Neural cell (in vitro differentiated cells): ENCODE measurements at regions not wholly inside any gene's neighbourhood (a gene's known extent, or its start where the extent isn't known, plus 50 kb on each side); places are given as distances from the start of the nearest gene placed in this dataset.

Experiments
- H2AFZ ChIP-seq: fragments of 200-600, 300-800 bp; sonication (generic), shearing (Covaris generic); 2 replicates; pipeline ENCODE4 v1.6.0; 2014; ENCODE audit warnings: low read depth, mild to moderate bottlenecking, antibody characterized with exemption, low read length, moderate library complexity
- H3F3A ChIP-seq: fragments of 200-600 bp; shearing (Covaris generic); 2 replicates; pipeline ENCODE4 v1.6.1; 2016; ENCODE audit warnings: mild to moderate bottlenecking, moderate library complexity, mixed read lengths, antibody characterized with exemption, low read length; ENCODE audit not compliant: insufficient read depth, poor library complexity, severe bottlenecking
- H3K27ac ChIP-seq: fragments of 200-600, 300-800 bp; sonication (generic), shearing (Covaris generic); 2 replicates; pipeline ENCODE4 v1.5.1; 2014; ENCODE audit warnings: mild to moderate bottlenecking, low read length, moderate library complexity
- H3K27me3 ChIP-seq: fragments of 300-800, 200-600 bp; sonication (generic), shearing (Covaris generic); 2 replicates; pipeline ENCODE4 v1.6.0; 2014; ENCODE audit warnings: mild to moderate bottlenecking, low read depth, low read length, moderate library complexity; ENCODE audit not compliant: insufficient read depth
- H3K36me3 ChIP-seq: fragments of 300-800, 200-600 bp; sonication (generic), shearing (Covaris generic); 2 replicates; pipeline ENCODE4 v1.5.1; 2014; ENCODE audit warnings: mild to moderate bottlenecking, antibody characterized with exemption, low read length, moderate library complexity; ENCODE audit not compliant: insufficient read depth
- H3K4me2 ChIP-seq: fragments of 300-800, 200-600 bp; sonication (generic), shearing (Covaris generic); 2 replicates; pipeline ENCODE4 v1.6.0; 2014; ENCODE audit warnings: mild to moderate bottlenecking, low read length
- H3K4me3 ChIP-seq: fragments of 300-800, 200-600 bp; sonication (generic), shearing (Covaris generic); 2 replicates; pipeline ENCODE4 v1.5.1; 2014; ENCODE audit warnings: mild to moderate bottlenecking, low read length, moderate library complexity
- H3K79me2 ChIP-seq: fragments of 200-600 bp; shearing (Covaris generic); replicated peaks from 2 replicates; pipeline ENCODE4 v1.6.0; 2014; ENCODE audit warnings: mild to moderate bottlenecking, low read length, moderate library complexity; ENCODE audit not compliant: insufficient read depth
- H3K9ac ChIP-seq: fragments of 300-800, 200-600 bp; sonication (generic), shearing (Covaris generic); 2 replicates; pipeline ENCODE4 v1.6.1; 2016; ENCODE audit warnings: mild to moderate bottlenecking, low read length, mixed read lengths
- H3K9me2 ChIP-seq: fragments of 200-600 bp; shearing (Covaris generic); 2 replicates; pipeline ENCODE4 v1.6.1; 2016; ENCODE audit warnings: mild to moderate bottlenecking, low read length, mixed read lengths; ENCODE audit not compliant: insufficient read depth
- H3K9me3 ChIP-seq: fragments of 200-600, 300-800 bp; sonication (generic), shearing (Covaris generic); 2 replicates; pipeline ENCODE4 v1.6.1; 2016; ENCODE audit warnings: mild to moderate bottlenecking, mixed run types, low read length, moderate library complexity, mixed read lengths
- H4K20me1 ChIP-seq: fragments of 200-600 bp; shearing (Covaris generic); 2 replicates; pipeline ENCODE4 v1.6.1; 2016; ENCODE audit warnings: mild to moderate bottlenecking, mixed run types; ENCODE audit not compliant: insufficient read depth
- CTCF ChIP-seq: fragments of 450-650 bp; IDR thresholded peaks from 2 replicates; pipeline ENCODE4 v1.5.1; 2014; ENCODE audit warnings: antibody characterized with exemption, mild to moderate bottlenecking, moderate library complexity; ENCODE audit not compliant: poor library complexity, severe bottlenecking
- EP300 ChIP-seq: fragments of 450-650 bp; conservative IDR thresholded peaks from 2 replicates; pipeline ENCODE4 v1.6.1; 2014; ENCODE audit warnings: antibody characterized with exemption, mild to moderate bottlenecking, moderate library complexity; ENCODE audit not compliant: poor library complexity, severe bottlenecking
- EZH2 ChIP-seq: fragments of 200-600, 300-800 bp; shearing (Covaris generic), sonication (generic); IDR thresholded peaks from 2 replicates; pipeline ENCODE4 v1.6.1; 2014; ENCODE audit warnings: antibody characterized with exemption, low read length, borderline replicate concordance, mild to moderate bottlenecking; ENCODE audit not compliant: insufficient read depth, poor library complexity, severe bottlenecking
- MXI1 ChIP-seq: fragments of 450-650 bp; conservative IDR thresholded peaks from 2 replicates; pipeline ENCODE4 v1.6.1; 2014; ENCODE audit warnings: antibody characterized with exemption, mild to moderate bottlenecking; ENCODE audit not compliant: poor library complexity, severe bottlenecking
- POLR2AphosphoS5 ChIP-seq: IDR thresholded peaks from 2 replicates; pipeline ENCODE4 v1.6.1; 2012
- RAD21 ChIP-seq: fragments of 450-650 bp; conservative IDR thresholded peaks from 2 replicates; pipeline ENCODE4 v1.6.1; 2014; ENCODE audit warnings: antibody characterized with exemption, mild to moderate bottlenecking, moderate library complexity
- REST ChIP-seq: IDR thresholded peaks from 2 replicates; pipeline ENCODE4 v1.6.1; 2012; ENCODE audit warnings: borderline replicate concordance
- SMC3 ChIP-seq: fragments of 450-650 bp; conservative IDR thresholded peaks from 2 replicates; pipeline ENCODE4 v1.6.1; 2014; ENCODE audit warnings: antibody characterized with exemption, mild to moderate bottlenecking, moderate library complexity; ENCODE audit not compliant: poor library complexity
- TAF1 ChIP-seq: IDR thresholded peaks from 2 replicates; pipeline ENCODE4 v1.6.1; 2012; ENCODE audit warnings: low read depth

- Histone ChIP-seq H4K20me1 (no peaks in the 10 kb centered on the region), H2AFZ (no peak overlapping the region), H3K9me3 (no peaks in the 10 kb centered on the region), H3F3A (no peaks in the 10 kb centered on the region), H3K79me2 (no peaks in the 10 kb centered on the region), H3K27me3 (no peaks in the 10 kb centered on the region), H3K9ac (no peak overlapping the region), H3K4me2 (no peak overlapping the region), H3K4me3 (no peak overlapping the region), H3K27ac (no peak overlapping the region), H3K36me3 (no peaks in the 10 kb centered on the region), H3K9me2 (no peaks in the 10 kb centered on the region)
- no peak for TF ChIP-seq POLR2AphosphoS5
- no peak for TF ChIP-seq TAF1
- no peak for TF ChIP-seq EP300
- no peak for TF ChIP-seq SMC3
- TF ChIP-seq MXI1: no peak
- no peak for TF ChIP-seq CTCF
- TF ChIP-seq REST: no peak
- no peak for TF ChIP-seq EZH2
- no peak for TF ChIP-seq RAD21
These were observed 250.1 kb upstream of the PWP1 start for GRCh38 chr12:107435520-107435919.

- Histone ChIP-seq H3K9me2 (no peaks in the 10 kb centered on the region), H3K4me2 (no peak overlapping the region), H3K4me3 (no peak overlapping the region), H3K9ac (no peak overlapping the region), H3K36me3 (no peaks in the 10 kb centered on the region), H2AFZ (no peak overlapping the region), H3K9me3 (no peaks in the 10 kb centered on the region), H3K27me3 (no peaks in the 10 kb centered on the region), H3K27ac (no peak overlapping the region), H3F3A (no peaks in the 10 kb centered on the region), H3K79me2 (no peaks in the 10 kb centered on the region), H4K20me1 (no peaks in the 10 kb centered on the region)
- TF ChIP-seq POLR2AphosphoS5 (no peak), EP300 (no peak), EZH2 (no peak), CTCF (no peak), MXI1 (no peak), TAF1 (no peak), SMC3 (no peak), REST (no peak), RAD21 (no peak)
These were observed 249.2 kb upstream of the PWP1 start for GRCh38 chr12:107436376-107436775.
